Spleen (tissue), 11 donors: ENCODE measurements at regions not wholly inside any gene's neighbourhood (a gene's known extent, or its start where the extent isn't known, plus 50 kb on each side); places are given as distances from the start of the nearest gene placed in this dataset.

Source experiments
- DNase-seq: peaks from one replicate; pipeline ENCODE4 v3.0.0-alpha.2; 2020
- H3K27ac ChIP-seq, 8 donors: fragments of 200-600 bp; sonication (generic) in 7 of 8; 1 replicate in 4 of 8; 2 replicates in 4 of 8; pipeline versions ENCODE4 v1.5.0 to v1.8.0; 2016 to 2021; ENCODE audit warnings: inconsistent platforms in 4 of 8, mild to moderate bottlenecking in 4 of 8, moderate library complexity in 1 of 8
- H3K27me3 ChIP-seq, 7 donors: fragments of 200-600 bp; sonication (generic) in 6 of 7; replicated peaks in 1 of 7; 1 replicate in 4 of 7; 2 replicates in 3 of 7; pipeline versions ENCODE4 v1.5.0 to v1.8.0; 2016 to 2021; ENCODE audit warnings: inconsistent platforms in 3 of 7, mild to moderate bottlenecking in 1 of 7
- H3K36me3 ChIP-seq, 6 donors: fragments of 200-600 bp; sonication (generic) in 5 of 6; 1 replicate in 4 of 6; 2 replicates in 2 of 6; pipeline versions ENCODE4 v1.5.0 to v1.8.0; 2016 to 2021; ENCODE audit warnings: inconsistent platforms in 2 of 6
- H3K4me1 ChIP-seq, 6 donors: fragments of 200-600 bp; sonication (generic) in 5 of 6; 1 replicate in 3 of 6; 2 replicates in 3 of 6; pipeline versions ENCODE4 v1.5.0 to v1.8.0; 2016 to 2021; ENCODE audit warnings: inconsistent platforms in 3 of 6
- H3K4me3 ChIP-seq, 8 donors: fragments of 200-600 bp; sonication (generic) in 7 of 8; 1 replicate in 4 of 8; 2 replicates in 4 of 8; pipeline versions ENCODE4 v1.5.0 to v1.8.0; 2016 to 2021; ENCODE audit warnings: inconsistent platforms in 4 of 8, mild to moderate bottlenecking in 4 of 8, moderate library complexity in 2 of 8
- H3K9me3 ChIP-seq, 8 donors: fragments of 200-600 bp; sonication (generic) in 7 of 8; 1 replicate in 4 of 8; 2 replicates in 4 of 8; pipeline versions ENCODE4 v1.5.0 to v1.8.0; 2016 to 2021; ENCODE audit warnings: inconsistent platforms in 4 of 8
- CTCF ChIP-seq, 11 experiments: fragments of 200-600 bp in 7 of 11; fragments of 450-650 bp in 4 of 11; sonication (generic) in 4 of 11; IDR thresholded peaks in 8 of 11; conservative IDR thresholded peaks in 3 of 11; 1 replicate in 7 of 11; 2 replicates in 4 of 11; pipeline versions ENCODE4 v1.4.0 to v1.8.0; 2016 to 2021; ENCODE audit warnings: antibody characterized with exemption in 11 of 11, inconsistent platforms in 4 of 11, mild to moderate bottlenecking in 1 of 11
- POLR2A ChIP-seq, 3 donors: fragments of 450-650 bp; IDR thresholded peaks; one replicate each; pipeline ENCODE4 v1.5.1; 2017; ENCODE audit warnings: antibody characterized with exemption in 3 of 3, mild to moderate bottlenecking in 1 of 3
- POLR2AphosphoS5 ChIP-seq, 3 donors: sonication (generic); formaldehyde crosslinking; IDR thresholded peaks; one replicate each; pipeline ENCODE4 v1.5.1; 2017; ENCODE audit warnings: antibody characterized with exemption in 3 of 3
- WGBS, 5 donors: extraction: QIAGEN DNeasy Blood & Tissue Kit in 3 of 5; methylation state at CpG; one replicate each; pipeline versions ENCODE4 v1.1.5 to v1.1.7; 2013 to 2018; 5-methylcytosine and 5-hydroxymethylcytosine counted together
- intact Hi-C: fragments of 100-400 bp; cut with DNase I; formaldehyde crosslinking; loops from one replicate; pipeline ENCODE4 v1.15.0; 2023; ENCODE audit warnings: low total_unique reads
- donor health status: healthy with polysubstance abuse.
- donor health status: DM: no; HTN: no; CAD: no; lungs with moderate emphysema.
- donor health status: DM: no; HTN: no; CAD: no.
- donor health status: Bipolar disorder and iron deficiency.
- donor health status: healthy.
- donor health status: DM: no; HTN: no; CAD: no.
- donor health status: DM: yes; HTN: yes; CAD: no.

GRCh38 chr10:29765330-29765729 is 130.6 kb upstream of the SVIL start:
- DNase-seq = no peak
- TF ChIP-seq CTCF (IDR thresholded peaks at IDR 0.05 in 8 of 11, conservative IDR thresholded peaks at IDR 0.05 in 3 of 11) (no peak), POLR2A (IDR thresholded peaks at IDR 0.05) (no peak)
- no peaks in the 10 kb centered on the region for H3K9me3 ChIP-seq
- WGBS, 5 donors = 72 to 92% (median 89%) methylated on average over 2 of the region's 2 CpGs
- H3K4me1 ChIP-seq = no peaks in the 10 kb centered on the region
- H3K4me3 ChIP-seq = no peak overlapping the region
- no peaks in the 10 kb centered on the region for H3K27me3 ChIP-seq
- intact Hi-C loops = no loop called here
- no peaks in the 10 kb centered on the region for H3K36me3 ChIP-seq
- H3K27ac ChIP-seq = no peak overlapping the region

DNA sequence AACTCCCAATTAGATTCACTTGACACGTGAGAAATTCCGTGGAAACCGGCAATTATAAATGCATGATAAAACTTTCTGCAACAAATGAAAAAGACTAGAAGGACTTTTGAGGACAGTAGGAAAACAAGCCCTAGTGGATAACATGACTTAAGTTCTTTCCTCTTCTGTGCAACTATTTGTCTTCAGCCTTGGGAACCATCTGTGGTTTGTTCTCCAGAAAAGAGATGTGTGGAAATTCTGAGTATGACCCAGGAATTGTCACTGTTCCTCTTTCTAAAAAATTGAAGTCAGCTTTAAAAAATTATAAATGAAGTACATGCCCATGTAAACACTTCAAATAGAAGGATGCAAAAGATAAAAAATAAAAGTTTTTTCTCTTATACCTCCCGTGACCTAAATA is 128.6 kb upstream of the SVIL start:
- Histone ChIP-seq H3K4me3 (no peak overlapping the region), H3K36me3 (no peaks in the 10 kb centered on the region), H3K9me3 (no peaks in the 10 kb centered on the region), H3K27ac (no peak overlapping the region), H3K27me3 (peaks cover 0 to 4% (median 0%) of the 10 kb centered on the region in 7 donors), H3K4me1 (no peaks in the 10 kb centered on the region)
- no peak for DNase-seq
- intact Hi-C loops = no loop called here
- TF ChIP-seq POLR2AphosphoS5 (IDR thresholded peaks at IDR 0.05) = no peak
- TF ChIP-seq POLR2A (IDR thresholded peaks at IDR 0.05) = no peak
- no peak for TF ChIP-seq CTCF (IDR thresholded peaks at IDR 0.05 in 8 of 11, conservative IDR thresholded peaks at IDR 0.05 in 3 of 11)
- 90 to 94% (median 93%) methylated on average over 4 of the region's 4 CpGs for whole genome bisulfite sequencing, 5 donors

GRCh38 chr10:29761916-29762315 is 127.1 kb upstream of the SVIL start:
- Histone ChIP-seq H3K36me3 (no peaks in the 10 kb centered on the region), H3K27ac (no peak overlapping the region), H3K9me3 (no peaks in the 10 kb centered on the region), H3K27me3 (peaks cover 0 to 4% (median 0%) of the 10 kb centered on the region in 7 donors), H3K4me1 (no peaks in the 10 kb centered on the region), H3K4me3 (no peak overlapping the region)
- intact Hi-C loops = no loop called here
- no peak for DNase-seq
- WGBS, 5 donors = 81 to 97% (median 88%) methylated on average over 5 of the region's 5 CpGs
- TF ChIP-seq CTCF (IDR thresholded peaks at IDR 0.05 in 8 of 11, conservative IDR thresholded peaks at IDR 0.05 in 3 of 11) (no peak), POLR2AphosphoS5 (IDR thresholded peaks at IDR 0.05) (no peak), POLR2A (IDR thresholded peaks at IDR 0.05) (no peak)

DNA sequence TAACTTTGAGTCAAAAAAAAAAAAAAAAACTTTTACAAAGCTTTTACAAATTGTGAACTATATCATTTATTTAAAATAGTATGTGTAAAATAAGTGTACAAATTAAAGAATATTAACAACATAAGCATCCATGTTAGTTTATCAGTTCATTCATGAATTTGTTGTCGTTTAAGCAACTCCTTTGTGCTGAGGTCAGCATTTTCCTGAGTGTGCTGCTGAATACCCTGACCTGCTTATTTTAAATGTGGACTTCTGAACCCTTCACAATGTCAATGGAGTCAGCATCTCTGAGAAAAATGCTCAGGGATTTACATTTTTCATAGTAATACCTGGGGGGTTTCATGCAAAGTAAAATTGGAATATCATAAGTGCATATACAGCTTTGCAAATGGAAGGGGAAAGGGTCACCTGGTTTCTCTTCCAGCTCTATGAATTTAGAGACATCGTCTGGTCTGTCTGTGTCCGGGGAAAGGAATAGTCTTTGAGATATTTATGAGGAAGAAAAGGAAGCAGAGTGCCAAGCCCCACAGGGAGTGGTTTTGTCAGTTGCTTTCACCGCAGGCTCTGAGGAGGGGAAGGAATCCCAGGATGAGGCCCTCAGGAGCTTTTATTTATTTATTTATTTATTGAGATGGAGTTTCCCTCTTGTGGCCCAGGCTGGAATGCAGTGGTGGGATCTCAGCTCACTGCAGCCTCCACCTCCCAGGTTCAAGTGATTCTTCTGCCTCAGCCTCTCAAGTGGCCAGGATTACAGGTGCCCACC is 125.5 kb upstream of the SVIL start:
- no peaks in the 10 kb centered on the region for H3K4me1 ChIP-seq
- intact Hi-C loops = no loop called here
- H3K36me3 ChIP-seq = no peaks in the 10 kb centered on the region
- H3K9me3 ChIP-seq = no peaks in the 10 kb centered on the region
- TF ChIP-seq CTCF (IDR thresholded peaks at IDR 0.05 in 8 of 11, conservative IDR thresholded peaks at IDR 0.05 in 3 of 11) (no peak), POLR2AphosphoS5 (IDR thresholded peaks at IDR 0.05) (no peak), POLR2A (IDR thresholded peaks at IDR 0.05) (no peak)
- WGBS, 5 donors = 57 to 78% (median 59%) methylated on average over 4 of the region's 4 CpGs
- H3K27me3 ChIP-seq = peaks cover 0 to 4% (median 0%) of the 10 kb centered on the region in 7 donors
- no peak overlapping the region for H3K4me3 ChIP-seq
- no peak for DNase-seq
- H3K27ac ChIP-seq = no peak overlapping the region
